ENCODE measurements at regions not wholly inside any gene's neighbourhood (a gene's known extent, or its start where the extent isn't known, plus 50 kb on each side); places are given as distances from the start of the nearest gene placed in this dataset.

DNA sequence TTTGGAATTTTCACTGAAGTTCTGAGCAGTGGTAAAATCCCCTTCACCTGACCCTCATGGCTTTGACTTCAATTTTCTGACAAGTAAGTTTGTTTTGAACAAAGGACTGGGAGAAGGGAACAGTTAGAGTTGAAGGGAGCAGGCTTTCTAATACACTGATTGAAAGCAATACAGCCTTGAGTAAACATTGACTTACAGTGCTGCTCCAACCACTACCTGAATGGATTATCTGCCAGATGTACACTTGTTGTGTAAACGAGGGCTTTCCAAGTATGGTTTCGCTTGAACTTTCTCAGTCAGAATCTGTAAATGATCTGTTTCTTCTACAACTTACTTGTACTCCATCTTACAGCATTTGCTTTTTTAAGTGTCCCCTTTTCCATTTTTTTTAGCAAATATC is 1414.9 kb upstream of the NUDT12 start:
- TF ChIP-seq ATF2 (tag by site-specific recombination; IDR thresholded peaks at IDR 0.05; ENCODE audit: low read depth) (no peak), ZNF521 (tag by site-specific recombination; IDR thresholded peaks at IDR 0.05) (no peak), YY1 (tag by site-specific recombination; IDR thresholded peaks at IDR 0.05) (no peak), CTCF (tag by site-specific recombination; IDR thresholded peaks at IDR 0.05) (no peak)

All from HEK293 (cell line).